ENCODE measurements at regions not wholly inside any gene's neighbourhood (a gene's known extent, or its start where the extent isn't known, plus 50 kb on each side); places are given as distances from the start of the nearest gene placed in this dataset.

- TF ChIP-seq CTCF (conservative IDR thresholded peaks at IDR 0.05; ENCODE audit: low read depth, low read length) (no peak), EZH2 (IDR thresholded peaks at IDR 0.05; ENCODE audit: borderline replicate concordance, low read depth, low read length, poor library complexity, severe bottlenecking) (no peak)
These were observed 71.4 kb upstream of the HAAO start for GRCh38 chr2:42863751-42864150.
